ENCODE measurements at regions not wholly inside any gene's neighbourhood (a gene's known extent, or its start where the extent isn't known, plus 50 kb on each side); places are given as distances from the start of the nearest gene placed in this dataset.

GRCh38 chr12:125956186-125956585 is 891.0 kb downstream of the AACS start:
- H3K36me3 ChIP-seq (ENCODE audit: control insufficient read depth, insufficient read depth, low read length): no peaks in the 10 kb centered on the region
- DNase-seq (ENCODE audit: extremely low read depth, insufficient read length): no peak
- no peak for TF ChIP-seq CTCF (IDR thresholded peaks at IDR 0.05; ENCODE audit: insufficient read depth, low read length, poor library complexity, severe bottlenecking)
- no peak overlapping the region for H3K4me3 ChIP-seq (replicated peaks; ENCODE audit: low read depth, low read length)
- no peaks in the 10 kb centered on the region for H3K27me3 ChIP-seq (replicated peaks; ENCODE audit: control insufficient read depth, insufficient read depth, low read length)

- no peak for DNase-seq (ENCODE audit: extremely low read depth, insufficient read length)
- no peak overlapping the region for H3K4me3 ChIP-seq (replicated peaks; ENCODE audit: low read depth, low read length)
- H3K27me3 ChIP-seq (replicated peaks; ENCODE audit: control insufficient read depth, insufficient read depth, low read length): no peaks in the 10 kb centered on the region
- no peaks in the 10 kb centered on the region for H3K36me3 ChIP-seq (ENCODE audit: control insufficient read depth, insufficient read depth, low read length)
- TF ChIP-seq CTCF (IDR thresholded peaks at IDR 0.05; ENCODE audit: insufficient read depth, low read length, poor library complexity, severe bottlenecking): no peak
Observed at GRCh38 chr12:125966641-125967040, 901.4 kb downstream of the AACS start.

GRCh38 chr12:125968413-125968812 is 903.2 kb downstream of the AACS start:
- DNase-seq (ENCODE audit: extremely low read depth, insufficient read length): no peak
- Histone ChIP-seq H3K36me3 (ENCODE audit: control insufficient read depth, insufficient read depth, low read length) (no peaks in the 10 kb centered on the region), H3K4me3 (replicated peaks; ENCODE audit: low read depth, low read length) (no peak overlapping the region), H3K27me3 (replicated peaks; ENCODE audit: control insufficient read depth, insufficient read depth, low read length) (no peaks in the 10 kb centered on the region)
- no peak for TF ChIP-seq CTCF (IDR thresholded peaks at IDR 0.05; ENCODE audit: insufficient read depth, low read length, poor library complexity, severe bottlenecking)

- Histone ChIP-seq H3K27me3 (replicated peaks; ENCODE audit: control insufficient read depth, insufficient read depth, low read length) (no peaks in the 10 kb centered on the region), H3K4me3 (replicated peaks; ENCODE audit: low read depth, low read length) (no peak overlapping the region), H3K36me3 (ENCODE audit: control insufficient read depth, insufficient read depth, low read length) (no peaks in the 10 kb centered on the region)
- no peak for DNase-seq (ENCODE audit: extremely low read depth, insufficient read length)
- TF ChIP-seq CTCF (IDR thresholded peaks at IDR 0.05; ENCODE audit: insufficient read depth, low read length, poor library complexity, severe bottlenecking): no peak
Observed at GRCh38 chr12:125971981-125972380, 906.7 kb downstream of the AACS start.

GRCh38 chr12:125978286-125978685 is 913.1 kb downstream of the AACS start:
- Histone ChIP-seq H3K27me3 (replicated peaks; ENCODE audit: control insufficient read depth, insufficient read depth, low read length) (no peaks in the 10 kb centered on the region), H3K4me3 (replicated peaks; ENCODE audit: low read depth, low read length) (no peak overlapping the region), H3K36me3 (ENCODE audit: control insufficient read depth, insufficient read depth, low read length) (no peaks in the 10 kb centered on the region)
- DNase-seq (ENCODE audit: extremely low read depth, insufficient read length): no peak
- no peak for TF ChIP-seq CTCF (IDR thresholded peaks at IDR 0.05; ENCODE audit: insufficient read depth, low read length, poor library complexity, severe bottlenecking)

GRCh38 chr12:125981610-125982253 is 916.5 kb downstream of the AACS start:
- H3K4me3 ChIP-seq (replicated peaks; ENCODE audit: low read depth, low read length): no peak overlapping the region
- H3K36me3 ChIP-seq (ENCODE audit: control insufficient read depth, insufficient read depth, low read length): no peaks in the 10 kb centered on the region
- no peak for TF ChIP-seq CTCF (IDR thresholded peaks at IDR 0.05; ENCODE audit: insufficient read depth, low read length, poor library complexity, severe bottlenecking)
- H3K27me3 ChIP-seq (replicated peaks; ENCODE audit: control insufficient read depth, insufficient read depth, low read length): no peaks in the 10 kb centered on the region
- no peak for DNase-seq (ENCODE audit: extremely low read depth, insufficient read length)

Measured in GM06990 (cell line).